GM12878 (cell line): ENCODE measurements at regions not wholly inside any gene's neighbourhood (a gene's known extent, or its start where the extent isn't known, plus 50 kb on each side); places are given as distances from the start of the nearest gene placed in this dataset.

Experiments
- CHD1 ChIP-seq: IDR thresholded peaks from 2 replicates; pipeline ENCODE4 v1.6.1; 2012; ENCODE audit warnings: low read depth, low read length, improper control_type of control experiment
- CHD2 ChIP-seq: IDR thresholded peaks from 2 replicates; pipeline ENCODE4 v1.6.1; 2011; ENCODE audit warnings: low read depth, low read length, improper control_type of control experiment, borderline replicate concordance
- CTCF ChIP-seq, 3 experiments: IDR thresholded peaks in 2 of 3; conservative IDR thresholded peaks in 1 of 3; 2 replicates each; pipeline ENCODE4 v1.5.1; 2011; ENCODE audit warnings: low read depth in 3 of 3, low read length in 3 of 3, mild to moderate bottlenecking in 3 of 3, control low read depth in 2 of 3, moderate library complexity in 2 of 3, inconsistent platforms in 1 of 3, mixed read lengths in 1 of 3; ENCODE audit not compliant: control insufficient read depth in 2 of 3, insufficient read depth in 1 of 3; ENCODE audit errors: extremely low read depth in 1 of 3
- DPF2 ChIP-seq: fragments of 450-650 bp; IDR thresholded peaks from 2 replicates; pipeline ENCODE4 v1.6.1; 2017; ENCODE audit warnings: mild to moderate bottlenecking
- E2F4 ChIP-seq: IDR thresholded peaks from 2 replicates; pipeline ENCODE4 v1.6.1; 2012; ENCODE audit warnings: low read depth, low read length, improper control_type of control experiment
- ESRRA ChIP-seq: IDR thresholded peaks from 2 replicates; pipeline ENCODE4 v1.6.1; 2012; ENCODE audit warnings: mild to moderate bottlenecking, low read length, improper control_type of control experiment
- HSF1 ChIP-seq: fragments of 150-350 bp; IDR thresholded peaks from 2 replicates; pipeline ENCODE4 v1.6.1; 2014; ENCODE audit warnings: mild to moderate bottlenecking, low read depth, low read length
- MTA3 ChIP-seq: IDR thresholded peaks from 2 replicates; pipeline ENCODE4 v1.6.1; 2012; ENCODE audit warnings: low read length, inconsistent platforms, borderline replicate concordance
- NFYB ChIP-seq: IDR thresholded peaks from 2 replicates; pipeline ENCODE4 v1.6.1; 2011; ENCODE audit warnings: low read depth, mild to moderate bottlenecking, low read length, improper control_type of control experiment, moderate library complexity; ENCODE audit not compliant: insufficient read depth
- NRF1 ChIP-seq: conservative IDR thresholded peaks from 2 replicates; pipeline ENCODE4 v1.6.1; 2011; ENCODE audit warnings: mild to moderate bottlenecking, low read depth, low read length, improper control_type of control experiment
- PAX5 ChIP-seq: IDR thresholded peaks from 2 replicates; pipeline ENCODE4 v1.6.1; 2011; ENCODE audit warnings: low read depth, low read length, borderline replicate concordance
- STAT1 ChIP-seq: fragments of 450-650 bp; conservative IDR thresholded peaks from 2 replicates; pipeline ENCODE4 v1.6.1; 2014; ENCODE audit warnings: antibody characterized with exemption, mild to moderate bottlenecking
- USF1 ChIP-seq: IDR thresholded peaks from 2 replicates; pipeline ENCODE4 v1.6.1; 2011; ENCODE audit warnings: borderline replicate concordance, low read depth, mild to moderate bottlenecking, moderate library complexity, mixed read lengths, low read length; ENCODE audit not compliant: insufficient read depth; ENCODE audit errors: extremely low read length

- no peak for TF ChIP-seq HSF1
- TF ChIP-seq CTCF (IDR thresholded peaks at IDR 0.05 in 2 of 3, conservative IDR thresholded peaks at IDR 0.05 in 1 of 3; ENCODE audit: control insufficient read depth in 2 of 3, extremely low read depth in 1 of 3, insufficient read depth in 1 of 3, low read depth in 3 of 3, low read length in 3 of 3), result no peak
- TF ChIP-seq PAX5, result no peak
- no peak for TF ChIP-seq STAT1
- TF ChIP-seq NFYB, result no peak
- no peak for TF ChIP-seq USF1
- no peak for TF ChIP-seq CHD1
- no peak for TF ChIP-seq ESRRA
- no peak for TF ChIP-seq NRF1
- TF ChIP-seq CHD2, result no peak
- no peak for TF ChIP-seq DPF2
- TF ChIP-seq E2F4, result no peak
- TF ChIP-seq MTA3, result no peak
Measured at GRCh38 chr15:29466292-29466691, 196.7 kb upstream of the NSMCE3 start.
